Smooth muscle cell (in vitro differentiated cells): ENCODE measurements at regions not wholly inside any gene's neighbourhood (a gene's known extent, or its start where the extent isn't known, plus 50 kb on each side); places are given as distances from the start of the nearest gene placed in this dataset.

Source experiments
- DNase-seq: peaks from one replicate; lab custom pipeline; 2025; ENCODE audit not compliant: unreplicated experiment; lab: John Stamatoyannopoulos, UW
- H2AFZ ChIP-seq: fragments of 200-600 bp; sonication (generic); 2 replicates; pipeline ENCODE4 v1.6.0; 2016; ENCODE audit warnings: antibody characterized with exemption, low read depth, mild to moderate bottlenecking
- H3F3A ChIP-seq: fragments of 200-600 bp; sonication (generic); 2 replicates; pipeline ENCODE4 v1.6.0; 2017; ENCODE audit warnings: antibody characterized with exemption, low read depth
- H3K27ac ChIP-seq: fragments of 200-600 bp; sonication (generic); 2 replicates; pipeline ENCODE4 v1.5.1; 2016; ENCODE audit warnings: low read depth, mild to moderate bottlenecking
- H3K27me3 ChIP-seq: fragments of 200-600 bp; sonication (generic); 2 replicates; pipeline ENCODE4 v1.6.1; 2016; ENCODE audit warnings: low read depth, mild to moderate bottlenecking
- H3K36me3 ChIP-seq: fragments of 200-600 bp; sonication (generic); 2 replicates; pipeline ENCODE4 v1.5.1; 2016; ENCODE audit warnings: low read depth
- H3K4me1 ChIP-seq: fragments of 200-600 bp; sonication (generic); 2 replicates; pipeline ENCODE4 v1.5.1; 2016; ENCODE audit warnings: low read depth
- H3K4me2 ChIP-seq: fragments of 200-600 bp; sonication (generic); 2 replicates; pipeline ENCODE4 v1.6.0; 2016; ENCODE audit warnings: mild to moderate bottlenecking
- H3K4me3 ChIP-seq: fragments of 200-600 bp; sonication (generic); 2 replicates; pipeline ENCODE4 v1.5.1; 2016; ENCODE audit warnings: mild to moderate bottlenecking
- H3K79me2 ChIP-seq: fragments of 200-600 bp; sonication (generic); 2 replicates; pipeline ENCODE4 v1.6.0; 2016; ENCODE audit warnings: low read depth, mild to moderate bottlenecking
- H3K9ac ChIP-seq: fragments of 200-600 bp; sonication (generic); 2 replicates; pipeline ENCODE4 v1.6.0; 2016; ENCODE audit warnings: low read depth
- H3K9me3 ChIP-seq: fragments of 200-600 bp; sonication (generic); replicated peaks from 2 replicates; pipeline ENCODE4 v1.5.1; 2016; ENCODE audit warnings: low read depth
- H4K20me1 ChIP-seq: fragments of 200-600 bp; sonication (generic); 2 replicates; pipeline ENCODE4 v1.6.0; 2016; ENCODE audit warnings: low read depth
- WGBS: methylation state at CpG from one replicate; pipeline ENCODE4 v1.1.7; 2016; ENCODE audit warnings: low lambda C conversion rate; 5-methylcytosine and 5-hydroxymethylcytosine counted together
- TF ChIP-seq, protein P1 (sequence below): fragments of 200-600 bp; sonication (generic); IDR thresholded peaks from 2 replicates; pipeline ENCODE4 v1.5.1; 2017; ENCODE audit warnings: borderline replicate concordance, mild to moderate bottlenecking, antibody characterized with exemption; ENCODE audit not compliant: insufficient read depth, poor library complexity, severe bottlenecking

DNA sequence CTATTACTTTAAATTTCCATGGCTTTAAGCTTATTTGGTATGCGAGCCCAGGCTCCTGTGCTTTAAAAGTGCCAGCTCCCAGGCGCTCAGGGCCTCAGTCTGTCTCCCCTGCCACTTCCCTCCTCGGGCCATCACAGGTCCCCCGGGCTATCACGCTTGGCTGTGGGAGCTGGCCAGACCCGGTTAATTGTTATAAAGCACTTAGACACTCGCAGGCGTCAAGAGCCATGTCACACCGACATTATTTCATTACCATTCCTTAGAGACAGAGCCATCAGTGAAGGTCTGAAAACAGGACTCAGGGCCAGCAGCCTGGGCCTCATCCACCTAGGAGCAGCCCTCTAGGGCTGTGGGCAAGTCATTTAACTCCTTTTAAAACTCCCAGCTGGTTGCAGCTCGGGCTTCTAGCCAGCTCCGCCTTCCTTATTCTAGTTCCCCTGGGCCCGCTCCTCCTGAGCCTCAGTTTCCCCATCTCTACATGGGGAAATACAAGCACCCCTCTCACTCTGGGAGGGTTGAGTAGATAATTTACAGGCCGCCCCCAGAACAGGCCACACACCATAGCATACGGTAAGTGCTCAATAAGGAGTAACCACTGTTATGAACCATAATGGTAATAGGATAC lies 99.0 kb downstream of the HMX1 start:
- H3K27me3 ChIP-seq, result no peaks in the 10 kb centered on the region
- H3K36me3 ChIP-seq, result no peaks in the 10 kb centered on the region
- no peak overlapping the region for H2AFZ ChIP-seq
- H3K4me2 ChIP-seq, result no peak overlapping the region
- no peak overlapping the region for H3K27ac ChIP-seq
- no peaks in the 10 kb centered on the region for H3K4me1 ChIP-seq
- H3K9me3 ChIP-seq, result no peaks in the 10 kb centered on the region
- TF ChIP-seq, protein P1, sequence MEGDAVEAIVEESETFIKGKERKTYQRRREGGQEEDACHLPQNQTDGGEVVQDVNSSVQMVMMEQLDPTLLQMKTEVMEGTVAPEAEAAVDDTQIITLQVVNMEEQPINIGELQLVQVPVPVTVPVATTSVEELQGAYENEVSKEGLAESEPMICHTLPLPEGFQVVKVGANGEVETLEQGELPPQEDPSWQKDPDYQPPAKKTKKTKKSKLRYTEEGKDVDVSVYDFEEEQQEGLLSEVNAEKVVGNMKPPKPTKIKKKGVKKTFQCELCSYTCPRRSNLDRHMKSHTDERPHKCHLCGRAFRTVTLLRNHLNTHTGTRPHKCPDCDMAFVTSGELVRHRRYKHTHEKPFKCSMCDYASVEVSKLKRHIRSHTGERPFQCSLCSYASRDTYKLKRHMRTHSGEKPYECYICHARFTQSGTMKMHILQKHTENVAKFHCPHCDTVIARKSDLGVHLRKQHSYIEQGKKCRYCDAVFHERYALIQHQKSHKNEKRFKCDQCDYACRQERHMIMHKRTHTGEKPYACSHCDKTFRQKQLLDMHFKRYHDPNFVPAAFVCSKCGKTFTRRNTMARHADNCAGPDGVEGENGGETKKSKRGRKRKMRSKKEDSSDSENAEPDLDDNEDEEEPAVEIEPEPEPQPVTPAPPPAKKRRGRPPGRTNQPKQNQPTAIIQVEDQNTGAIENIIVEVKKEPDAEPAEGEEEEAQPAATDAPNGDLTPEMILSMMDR, result no peak
- no peak for DNase-seq
- 89% methylated on average over 14 of the region's 14 CpGs for WGBS
- no peaks in the 10 kb centered on the region for H4K20me1 ChIP-seq
- no peaks in the 10 kb centered on the region for H3K79me2 ChIP-seq
- H3F3A ChIP-seq, result no peaks in the 10 kb centered on the region
- no peak overlapping the region for H3K4me3 ChIP-seq
- H3K9ac ChIP-seq, result no peak overlapping the region

DNA sequence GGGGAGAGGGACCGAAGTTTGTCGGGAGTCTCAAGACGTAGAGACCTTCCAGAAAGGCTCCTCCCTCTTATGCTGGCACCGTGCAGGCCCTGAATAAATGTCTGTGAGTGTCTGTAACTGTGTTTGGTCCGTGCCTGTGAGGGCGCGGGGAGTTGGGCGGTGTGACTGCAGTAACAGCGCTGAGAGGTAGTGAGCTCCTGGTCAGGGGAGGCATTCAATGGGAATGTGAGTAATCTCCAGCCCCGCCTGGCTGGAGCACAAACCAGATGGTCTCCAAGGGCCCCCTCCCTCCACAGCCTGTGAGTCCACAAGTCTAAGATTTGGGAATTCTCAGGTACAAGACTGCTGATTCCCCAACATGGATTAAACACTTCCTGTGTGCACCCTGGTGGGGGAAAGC lies 100.0 kb downstream of the HMX1 start:
- H2AFZ ChIP-seq, result no peak overlapping the region
- no peaks in the 10 kb centered on the region for H4K20me1 ChIP-seq
- H3K4me3 ChIP-seq, result no peak overlapping the region
- no peak for DNase-seq
- H3K36me3 ChIP-seq, result no peaks in the 10 kb centered on the region
- H3K27me3 ChIP-seq, result peaks cover 7% of the 10 kb centered on the region
- H3K9ac ChIP-seq, result no peak overlapping the region
- H3K79me2 ChIP-seq, result no peaks in the 10 kb centered on the region
- no peaks in the 10 kb centered on the region for H3K9me3 ChIP-seq
- H3K27ac ChIP-seq, result no peak overlapping the region
- H3K4me2 ChIP-seq, result no peak overlapping the region
- WGBS, result 84% methylated on average over 10 of the region's 10 CpGs
- H3F3A ChIP-seq, result no peaks in the 10 kb centered on the region
- TF ChIP-seq, protein P1, result no peak
- no peaks in the 10 kb centered on the region for H3K4me1 ChIP-seq

DNA sequence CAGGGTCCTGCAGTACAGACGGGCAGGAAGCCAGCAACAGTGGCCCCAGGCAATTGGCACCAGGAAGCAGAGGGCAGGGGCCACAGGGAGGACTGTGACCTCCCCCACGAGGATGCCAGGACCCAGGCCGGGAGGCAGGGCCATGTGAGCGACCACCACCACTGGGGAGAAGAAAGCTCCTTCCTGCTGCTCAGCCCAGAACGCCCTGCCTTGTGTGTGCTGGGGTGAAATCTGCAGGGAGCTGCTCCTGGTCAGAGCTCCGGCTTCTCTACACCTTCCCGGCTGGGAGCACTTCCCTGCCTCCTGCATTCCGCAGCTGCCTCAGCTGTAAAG lies 100.4 kb downstream of the HMX1 start:
- WGBS, result 51% methylated on average over 8 of the region's 8 CpGs
- Histone ChIP-seq H3K27ac (no peak overlapping the region), H2AFZ (no peak overlapping the region), H3K4me3 (no peak overlapping the region), H3K4me2 (no peak overlapping the region), H3K27me3 (peaks cover 7% of the 10 kb centered on the region), H3F3A (no peaks in the 10 kb centered on the region), H4K20me1 (no peaks in the 10 kb centered on the region), H3K4me1 (no peaks in the 10 kb centered on the region), H3K79me2 (no peaks in the 10 kb centered on the region), H3K9ac (no peak overlapping the region), H3K36me3 (no peaks in the 10 kb centered on the region), H3K9me3 (no peaks in the 10 kb centered on the region)
- TF ChIP-seq, protein P1, result no peak
- DNase-seq, result no peak

DNA sequence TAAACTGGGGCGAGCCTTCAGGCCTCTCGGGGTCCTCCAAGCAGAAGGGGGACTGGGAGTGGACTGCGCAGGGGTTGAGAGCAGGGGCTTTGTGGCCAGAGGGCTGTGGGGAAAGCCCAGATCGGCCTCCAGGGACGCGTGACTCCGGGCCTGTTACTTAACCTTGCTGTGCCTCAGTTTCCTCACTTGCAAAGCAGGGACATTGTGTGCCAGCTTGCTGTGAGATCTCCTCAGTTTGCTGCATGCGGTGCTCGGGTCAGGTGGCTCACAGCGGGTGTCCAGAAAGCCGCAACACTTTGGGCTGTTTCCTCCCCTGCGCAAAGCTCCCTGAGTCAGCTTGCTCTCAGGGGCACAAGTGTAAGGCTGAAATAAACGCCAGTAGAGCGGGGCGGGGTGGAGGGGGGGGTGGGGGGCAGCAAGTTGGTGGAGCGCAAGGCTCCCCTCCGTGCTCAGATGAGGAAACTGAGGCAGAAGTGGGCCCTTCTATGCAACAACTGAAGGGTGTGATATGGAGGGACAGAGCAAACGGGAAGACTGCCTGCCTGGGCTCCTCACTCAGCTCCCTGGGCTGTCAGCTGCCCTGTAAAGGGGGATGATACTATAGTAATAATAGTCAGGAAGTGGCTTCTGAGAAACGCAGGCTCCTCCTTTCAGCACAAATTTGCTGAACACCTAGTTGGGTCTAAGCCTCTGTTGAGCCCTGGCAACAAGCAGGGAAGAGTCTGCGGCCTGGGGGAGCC lies 101.0 kb downstream of the HMX1 start:
- Histone ChIP-seq H3K4me1 (no peaks in the 10 kb centered on the region), H4K20me1 (no peaks in the 10 kb centered on the region), H3F3A (no peaks in the 10 kb centered on the region), H3K27ac (no peak overlapping the region), H3K9ac (no peak overlapping the region), H3K4me2 (no peak overlapping the region), H3K4me3 (no peak overlapping the region), H3K36me3 (no peaks in the 10 kb centered on the region), H3K9me3 (no peaks in the 10 kb centered on the region), H3K79me2 (no peaks in the 10 kb centered on the region), H2AFZ (no peak overlapping the region), H3K27me3 (peaks cover 7% of the 10 kb centered on the region)
- TF ChIP-seq, protein P1, result no peak
- WGBS, result 73% methylated on average over 20 of the region's 20 CpGs
- DNase-seq, result no peak
